HEK293 (cell line): ENCODE measurements at regions not wholly inside any gene's neighbourhood (a gene's known extent, or its start where the extent isn't known, plus 50 kb on each side); places are given as distances from the start of the nearest gene placed in this dataset.

ENCODE experiments used
- CTCF ChIA-PET: fragments of 350-600 bp; formaldehyde crosslinking; extraction: SDS; loops from one replicate; lab custom pipeline; 2021; ENCODE audit warnings: antibody characterized with exemption; lab: Yijun Ruan, JAX
- POLR2A ChIA-PET: fragments of 300-600 bp; formaldehyde crosslinking; extraction: SDS; loops from one replicate; lab custom pipeline; 2020; ENCODE audit warnings: antibody characterized with exemption, inconsistent platforms; lab: Yijun Ruan, JAX
- H3K27ac ChIP-seq: fragments of 200-500 bp; sonication (Bioruptor generic); 2 replicates; pipeline ENCODE4 v1.5.1; 2014; ENCODE audit warnings: low read depth, low read length, control low read depth, inconsistent platforms; ENCODE audit errors: extremely low read depth
- H3K36me3 ChIP-seq, 2 experiments: fragments of 200-500 bp in 1 of 2; sonication (Bioruptor generic) in 1 of 2; 1 replicate in 1 of 2; 2 replicates in 1 of 2; pipeline ENCODE4 v1.5.1; 2014 to 2017; ENCODE audit warnings: inconsistent platforms in 2 of 2, low read length in 2 of 2; ENCODE audit not compliant: control insufficient read depth in 2 of 2, insufficient read depth in 1 of 2
- H3K4me1 ChIP-seq: fragments of 200-500 bp; sonication (Bioruptor generic); 2 replicates; pipeline ENCODE4 v1.5.1; 2014; ENCODE audit warnings: mild to moderate bottlenecking, low read length, inconsistent platforms; ENCODE audit not compliant: control insufficient read depth, insufficient read depth
- H3K4me3 ChIP-seq: 2 replicates; pipeline ENCODE4 v1.5.1; 2011; ENCODE audit warnings: low read depth, mild to moderate bottlenecking, control low read depth, low read length, moderate library complexity
- H3K9me3 ChIP-seq: fragments of 200-500 bp; sonication (Bioruptor generic); 2 replicates; pipeline ENCODE4 v1.5.1; 2014; ENCODE audit warnings: low read depth, low read length, inconsistent platforms; ENCODE audit not compliant: control insufficient read depth, insufficient read depth
- IKZF3 ChIP-seq: fragments of 450-650 bp; IDR thresholded peaks from 2 replicates; pipeline ENCODE4 v1.5.0; 2018; ENCODE audit warnings: missing biosample characterization, mild to moderate bottlenecking, missing genetic modification characterization, moderate library complexity
- KLF9 ChIP-seq: fragments of 450-650 bp; formaldehyde crosslinking; IDR thresholded peaks from 2 replicates; pipeline ENCODE4 v1.5.1; 2016; ENCODE audit warnings: missing biosample characterization, missing genetic modification characterization, low read depth
- MYNN ChIP-seq: fragments of 450-650 bp; formaldehyde crosslinking; IDR thresholded peaks from 2 replicates; pipeline ENCODE4 v1.5.1; 2016; ENCODE audit warnings: missing biosample characterization, missing genetic modification characterization, borderline replicate concordance
- ZBTB1 ChIP-seq: fragments of 450-650 bp; formaldehyde crosslinking; IDR thresholded peaks from 2 replicates; pipeline ENCODE4 v1.5.1; 2016; ENCODE audit warnings: missing biosample characterization, missing genetic modification characterization
- ZBTB26 ChIP-seq: fragments of 450-650 bp; formaldehyde crosslinking; optimal IDR thresholded peaks from 2 replicates; pipeline ENCODE3; 2016; ENCODE audit warnings: missing biosample characterization, mild to moderate bottlenecking, missing genetic modification characterization
- ZNF140 ChIP-seq: fragments of 450-650 bp; formaldehyde crosslinking; IDR thresholded peaks from 2 replicates; pipeline ENCODE4 v1.5.1; 2016; ENCODE audit warnings: missing biosample characterization, missing genetic modification characterization
- ZNF335 ChIP-seq: fragments of 450-650 bp; formaldehyde crosslinking; conservative IDR thresholded peaks from 2 replicates; pipeline ENCODE4 v1.5.1; 2016; ENCODE audit warnings: missing biosample characterization, missing genetic modification characterization
- ZNF501 ChIP-seq: fragments of 450-650 bp; formaldehyde crosslinking; IDR thresholded peaks from 2 replicates; pipeline ENCODE4 v1.5.1; 2016; ENCODE audit warnings: missing biosample characterization, missing genetic modification characterization
- ZNF596 ChIP-seq: fragments of 450-650 bp; IDR thresholded peaks from 2 replicates; pipeline ENCODE4 v1.5.0; 2018; ENCODE audit warnings: missing biosample characterization, mild to moderate bottlenecking, missing genetic modification characterization, moderate library complexity
- ZNF624 ChIP-seq: fragments of 450-650 bp; formaldehyde crosslinking; IDR thresholded peaks from 2 replicates; pipeline ENCODE4 v1.5.1; 2017; ENCODE audit warnings: missing biosample characterization, missing genetic modification characterization
- ZNF777 ChIP-seq: fragments of 450-650 bp; formaldehyde crosslinking; IDR thresholded peaks from 2 replicates; pipeline ENCODE4 v1.5.1; 2017; ENCODE audit warnings: missing biosample characterization, missing genetic modification characterization, borderline replicate concordance
- TF ChIP-seq, protein P1 (sequence below): fragments of 450-650 bp; formaldehyde crosslinking; IDR thresholded peaks from 2 replicates; pipeline ENCODE4 v1.5.1; 2017; ENCODE audit warnings: missing biosample characterization, missing genetic modification characterization
- TF ChIP-seq, protein P2 (sequence below): sonication (generic); formaldehyde crosslinking; IDR thresholded peaks from 2 replicates; pipeline ENCODE4 v1.8.1; 2022; ENCODE audit warnings: mild to moderate bottlenecking, moderate library complexity, missing genetic modification reagents
- TF ChIP-seq, protein P3 (sequence below): fragments of 450-650 bp; formaldehyde crosslinking; IDR thresholded peaks from 2 replicates; pipeline ENCODE4 v1.5.1; 2016; ENCODE audit warnings: missing biosample characterization, missing genetic modification characterization

GRCh38 chr6:137764464-137764863, 102.6 kb upstream of the TNFAIP3 start (continued):
- TF ChIP-seq, protein P1, sequence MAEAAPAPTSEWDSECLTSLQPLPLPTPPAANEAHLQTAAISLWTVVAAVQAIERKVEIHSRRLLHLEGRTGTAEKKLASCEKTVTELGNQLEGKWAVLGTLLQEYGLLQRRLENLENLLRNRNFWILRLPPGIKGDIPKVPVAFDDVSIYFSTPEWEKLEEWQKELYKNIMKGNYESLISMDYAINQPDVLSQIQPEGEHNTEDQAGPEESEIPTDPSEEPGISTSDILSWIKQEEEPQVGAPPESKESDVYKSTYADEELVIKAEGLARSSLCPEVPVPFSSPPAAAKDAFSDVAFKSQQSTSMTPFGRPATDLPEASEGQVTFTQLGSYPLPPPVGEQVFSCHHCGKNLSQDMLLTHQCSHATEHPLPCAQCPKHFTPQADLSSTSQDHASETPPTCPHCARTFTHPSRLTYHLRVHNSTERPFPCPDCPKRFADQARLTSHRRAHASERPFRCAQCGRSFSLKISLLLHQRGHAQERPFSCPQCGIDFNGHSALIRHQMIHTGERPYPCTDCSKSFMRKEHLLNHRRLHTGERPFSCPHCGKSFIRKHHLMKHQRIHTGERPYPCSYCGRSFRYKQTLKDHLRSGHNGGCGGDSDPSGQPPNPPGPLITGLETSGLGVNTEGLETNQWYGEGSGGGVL, result no peak
- TF ChIP-seq, protein P2, sequence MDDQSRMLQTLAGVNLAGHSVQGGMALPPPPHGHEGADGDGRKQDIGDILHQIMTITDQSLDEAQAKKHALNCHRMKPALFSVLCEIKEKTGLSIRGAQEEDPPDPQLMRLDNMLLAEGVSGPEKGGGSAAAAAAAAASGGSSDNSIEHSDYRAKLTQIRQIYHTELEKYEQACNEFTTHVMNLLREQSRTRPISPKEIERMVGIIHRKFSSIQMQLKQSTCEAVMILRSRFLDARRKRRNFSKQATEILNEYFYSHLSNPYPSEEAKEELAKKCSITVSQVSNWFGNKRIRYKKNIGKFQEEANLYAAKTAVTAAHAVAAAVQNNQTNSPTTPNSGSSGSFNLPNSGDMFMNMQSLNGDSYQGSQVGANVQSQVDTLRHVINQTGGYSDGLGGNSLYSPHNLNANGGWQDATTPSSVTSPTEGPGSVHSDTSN (CRISPR knock-in tag), result no peak
- no peak for TF ChIP-seq ZBTB26 (tag by site-specific recombination)
- TF ChIP-seq KLF9 (tag by site-specific recombination), result no peak
- no peak for TF ChIP-seq MYNN (tag by site-specific recombination)
- no peak for TF ChIP-seq IKZF3 (tag by site-specific recombination)

- ChIA-PET CTCF (interaction anchor here (0.6 kb wide), 1 partner anchor 177 kb away, joined by 3 read pairs; no protein-coding TSS in a partner anchor), POLR2A (no interaction called here)
- H3K27ac ChIP-seq, result no peak overlapping the region
Measured at GRCh38 chr6:137765059-137765458, 102.0 kb upstream of the TNFAIP3 start.

DNA sequence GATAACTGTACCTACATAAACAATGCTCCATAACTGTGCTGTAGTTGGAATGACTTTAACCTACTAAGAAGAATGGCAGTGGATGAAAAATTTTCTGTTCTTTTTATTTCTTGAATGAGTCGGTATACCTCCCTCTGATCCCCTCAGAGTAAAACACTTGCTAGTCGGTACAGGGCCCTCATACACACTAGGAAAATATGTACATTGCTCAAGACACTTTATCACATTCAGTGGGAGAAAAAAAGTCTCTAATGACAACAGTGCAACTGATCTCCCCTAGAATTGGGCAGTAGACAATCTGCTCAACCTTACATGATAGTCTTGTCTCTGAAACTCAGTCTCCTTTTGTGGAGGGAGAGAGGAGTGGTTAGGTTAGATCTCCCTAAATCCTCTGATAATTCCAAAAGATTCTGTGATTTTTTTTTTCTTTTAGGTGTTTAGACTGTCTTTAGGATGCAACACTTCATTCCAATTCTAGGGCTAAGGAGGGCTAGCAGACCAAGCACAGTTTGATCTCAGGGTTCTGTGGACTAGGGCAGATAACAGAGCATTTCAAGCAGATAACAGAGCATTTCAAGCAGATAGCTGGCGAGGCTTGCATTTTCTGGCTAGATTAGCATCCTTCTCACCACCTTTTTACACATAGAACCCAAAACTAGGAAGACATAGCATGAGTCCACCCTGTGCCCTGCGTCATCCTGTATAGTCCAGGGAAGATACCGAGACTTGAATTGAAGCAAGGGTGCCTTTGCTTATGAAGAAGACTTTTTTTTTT, 100.3 kb upstream of the TNFAIP3 start:
- Histone ChIP-seq H3K27ac (no peak overlapping the region), H3K36me3 (no peaks in the 10 kb centered on the region), H3K4me1 (no peaks in the 10 kb centered on the region), H3K9me3 (no peaks in the 10 kb centered on the region), H3K4me3 (no peak overlapping the region)
- no peak for TF ChIP-seq ZNF335 (tag by site-specific recombination)
- no peak for TF ChIP-seq ZBTB1 (tag by site-specific recombination)
- TF ChIP-seq ZNF777 (tag by site-specific recombination), result no peak
- TF ChIP-seq, protein P3, sequence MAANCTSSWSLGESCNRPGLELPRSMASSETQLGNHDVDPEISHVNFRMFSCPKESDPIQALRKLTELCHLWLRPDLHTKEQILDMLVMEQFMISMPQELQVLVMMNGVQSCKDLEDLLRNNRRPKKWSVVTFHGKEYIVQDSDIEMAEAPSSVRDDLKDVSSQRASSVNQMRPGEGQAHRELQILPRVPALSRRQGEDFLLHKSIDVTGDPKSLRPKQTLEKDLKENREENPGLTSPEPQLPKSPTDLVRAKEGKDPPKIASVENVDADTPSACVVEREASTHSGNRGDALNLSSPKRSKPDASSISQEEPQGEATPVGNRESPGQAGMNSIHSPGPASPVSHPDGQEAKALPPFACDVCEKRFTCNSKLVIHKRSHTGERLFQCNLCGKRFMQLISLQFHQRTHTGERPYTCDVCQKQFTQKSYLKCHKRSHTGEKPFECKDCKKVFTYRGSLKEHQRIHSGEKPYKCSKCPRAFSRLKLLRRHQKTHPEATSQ, result no peak
- no peak for TF ChIP-seq ZNF501 (tag by site-specific recombination)
- TF ChIP-seq ZNF596, result no peak
- ChIA-PET CTCF (interaction anchor here (1.0 to 1.1 kb wide), 2 partner anchors 33 to 133 kb away, joined by 3 read pairs; no protein-coding TSS in a partner anchor), POLR2A (no interaction called here)

More at GRCh38 chr6:137765059-137765458, 102.0 kb upstream of the TNFAIP3 start:
- Histone ChIP-seq H3K36me3 (no peaks in the 10 kb centered on the region), H3K4me1 (no peaks in the 10 kb centered on the region), H3K4me3 (no peak overlapping the region), H3K9me3 (no peaks in the 10 kb centered on the region)
- no peak for TF ChIP-seq ZNF624 (tag by site-specific recombination)
- no peak for TF ChIP-seq ZNF140
